ENCODE measurements at regions not wholly inside any gene's neighbourhood (a gene's known extent, or its start where the extent isn't known, plus 50 kb on each side); places are given as distances from the start of the nearest gene placed in this dataset.
"Not testable (repeated sequence)": the region's sequence is repeated elsewhere in the genome, so short reads cannot be mapped to it uniquely, and the experiment has no call there.

DNA sequence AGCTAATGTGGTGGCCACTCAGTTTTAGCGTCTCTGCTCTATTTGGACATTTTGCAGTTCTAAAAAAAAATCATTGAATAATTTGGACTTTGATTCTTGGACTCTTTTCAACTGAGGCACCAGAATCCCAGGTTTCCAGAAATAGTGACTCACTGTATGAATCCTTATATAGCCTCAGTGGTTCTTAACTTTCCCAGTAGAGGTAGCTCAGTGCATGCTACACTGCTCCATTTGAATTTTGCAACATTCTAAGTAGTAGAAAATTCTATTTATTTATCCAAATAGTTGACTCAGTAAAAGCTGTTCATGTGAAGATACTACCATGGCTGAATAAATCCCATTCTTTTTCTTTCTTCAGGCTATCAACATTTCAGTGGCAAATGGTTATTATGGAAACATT lies 1544.0 kb downstream of the RPIA start:
- TF ChIP-seq, protein P1, sequence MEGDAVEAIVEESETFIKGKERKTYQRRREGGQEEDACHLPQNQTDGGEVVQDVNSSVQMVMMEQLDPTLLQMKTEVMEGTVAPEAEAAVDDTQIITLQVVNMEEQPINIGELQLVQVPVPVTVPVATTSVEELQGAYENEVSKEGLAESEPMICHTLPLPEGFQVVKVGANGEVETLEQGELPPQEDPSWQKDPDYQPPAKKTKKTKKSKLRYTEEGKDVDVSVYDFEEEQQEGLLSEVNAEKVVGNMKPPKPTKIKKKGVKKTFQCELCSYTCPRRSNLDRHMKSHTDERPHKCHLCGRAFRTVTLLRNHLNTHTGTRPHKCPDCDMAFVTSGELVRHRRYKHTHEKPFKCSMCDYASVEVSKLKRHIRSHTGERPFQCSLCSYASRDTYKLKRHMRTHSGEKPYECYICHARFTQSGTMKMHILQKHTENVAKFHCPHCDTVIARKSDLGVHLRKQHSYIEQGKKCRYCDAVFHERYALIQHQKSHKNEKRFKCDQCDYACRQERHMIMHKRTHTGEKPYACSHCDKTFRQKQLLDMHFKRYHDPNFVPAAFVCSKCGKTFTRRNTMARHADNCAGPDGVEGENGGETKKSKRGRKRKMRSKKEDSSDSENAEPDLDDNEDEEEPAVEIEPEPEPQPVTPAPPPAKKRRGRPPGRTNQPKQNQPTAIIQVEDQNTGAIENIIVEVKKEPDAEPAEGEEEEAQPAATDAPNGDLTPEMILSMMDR (IDR thresholded peaks at IDR 0.05 in 2 of 3, conservative IDR thresholded peaks at IDR 0.05 in 1 of 3; ENCODE audit: control insufficient read depth in 2 of 3, extremely low read depth in 1 of 3, insufficient read depth in 1 of 3, low read depth in 3 of 3, low read length in 3 of 3), result not testable (repeated sequence)
- TF ChIP-seq, protein P2, sequence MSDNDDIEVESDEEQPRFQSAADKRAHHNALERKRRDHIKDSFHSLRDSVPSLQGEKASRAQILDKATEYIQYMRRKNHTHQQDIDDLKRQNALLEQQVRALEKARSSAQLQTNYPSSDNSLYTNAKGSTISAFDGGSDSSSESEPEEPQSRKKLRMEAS (IDR thresholded peaks at IDR 0.05; ENCODE audit: low read depth, low read length), result not testable (repeated sequence)
- not testable (repeated sequence) for TF ChIP-seq RAD21 (IDR thresholded peaks at IDR 0.05; ENCODE audit: insufficient read depth, low read depth, low read length); NFIC (IDR thresholded peaks at IDR 0.05; ENCODE audit: low read depth, low read length); BACH1 (IDR thresholded peaks at IDR 0.05; ENCODE audit: borderline replicate concordance); STAT3 (IDR thresholded peaks at IDR 0.05; ENCODE audit: low read depth, low read length); ZNF24 (IDR thresholded peaks at IDR 0.05); POLR2A (IDR thresholded peaks at IDR 0.05; ENCODE audit: low read depth, low read length); RFX5 (IDR thresholded peaks at IDR 0.05; ENCODE audit: low read depth, low read length); YY1 (IDR thresholded peaks at IDR 0.05; ENCODE audit: low read depth, low read length); NR2C2 (IDR thresholded peaks at IDR 0.05; ENCODE audit: borderline replicate concordance, control insufficient read depth, insufficient read length, low read depth)
- TF ChIP-seq, protein P3, sequence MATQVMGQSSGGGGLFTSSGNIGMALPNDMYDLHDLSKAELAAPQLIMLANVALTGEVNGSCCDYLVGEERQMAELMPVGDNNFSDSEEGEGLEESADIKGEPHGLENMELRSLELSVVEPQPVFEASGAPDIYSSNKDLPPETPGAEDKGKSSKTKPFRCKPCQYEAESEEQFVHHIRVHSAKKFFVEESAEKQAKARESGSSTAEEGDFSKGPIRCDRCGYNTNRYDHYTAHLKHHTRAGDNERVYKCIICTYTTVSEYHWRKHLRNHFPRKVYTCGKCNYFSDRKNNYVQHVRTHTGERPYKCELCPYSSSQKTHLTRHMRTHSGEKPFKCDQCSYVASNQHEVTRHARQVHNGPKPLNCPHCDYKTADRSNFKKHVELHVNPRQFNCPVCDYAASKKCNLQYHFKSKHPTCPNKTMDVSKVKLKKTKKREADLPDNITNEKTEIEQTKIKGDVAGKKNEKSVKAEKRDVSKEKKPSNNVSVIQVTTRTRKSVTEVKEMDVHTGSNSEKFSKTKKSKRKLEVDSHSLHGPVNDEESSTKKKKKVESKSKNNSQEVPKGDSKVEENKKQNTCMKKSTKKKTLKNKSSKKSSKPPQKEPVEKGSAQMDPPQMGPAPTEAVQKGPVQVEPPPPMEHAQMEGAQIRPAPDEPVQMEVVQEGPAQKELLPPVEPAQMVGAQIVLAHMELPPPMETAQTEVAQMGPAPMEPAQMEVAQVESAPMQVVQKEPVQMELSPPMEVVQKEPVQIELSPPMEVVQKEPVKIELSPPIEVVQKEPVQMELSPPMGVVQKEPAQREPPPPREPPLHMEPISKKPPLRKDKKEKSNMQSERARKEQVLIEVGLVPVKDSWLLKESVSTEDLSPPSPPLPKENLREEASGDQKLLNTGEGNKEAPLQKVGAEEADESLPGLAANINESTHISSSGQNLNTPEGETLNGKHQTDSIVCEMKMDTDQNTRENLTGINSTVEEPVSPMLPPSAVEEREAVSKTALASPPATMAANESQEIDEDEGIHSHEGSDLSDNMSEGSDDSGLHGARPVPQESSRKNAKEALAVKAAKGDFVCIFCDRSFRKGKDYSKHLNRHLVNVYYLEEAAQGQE (IDR thresholded peaks at IDR 0.05; ENCODE audit: low read depth, low read length), result not testable (repeated sequence)
- TF ChIP-seq, protein P4, sequence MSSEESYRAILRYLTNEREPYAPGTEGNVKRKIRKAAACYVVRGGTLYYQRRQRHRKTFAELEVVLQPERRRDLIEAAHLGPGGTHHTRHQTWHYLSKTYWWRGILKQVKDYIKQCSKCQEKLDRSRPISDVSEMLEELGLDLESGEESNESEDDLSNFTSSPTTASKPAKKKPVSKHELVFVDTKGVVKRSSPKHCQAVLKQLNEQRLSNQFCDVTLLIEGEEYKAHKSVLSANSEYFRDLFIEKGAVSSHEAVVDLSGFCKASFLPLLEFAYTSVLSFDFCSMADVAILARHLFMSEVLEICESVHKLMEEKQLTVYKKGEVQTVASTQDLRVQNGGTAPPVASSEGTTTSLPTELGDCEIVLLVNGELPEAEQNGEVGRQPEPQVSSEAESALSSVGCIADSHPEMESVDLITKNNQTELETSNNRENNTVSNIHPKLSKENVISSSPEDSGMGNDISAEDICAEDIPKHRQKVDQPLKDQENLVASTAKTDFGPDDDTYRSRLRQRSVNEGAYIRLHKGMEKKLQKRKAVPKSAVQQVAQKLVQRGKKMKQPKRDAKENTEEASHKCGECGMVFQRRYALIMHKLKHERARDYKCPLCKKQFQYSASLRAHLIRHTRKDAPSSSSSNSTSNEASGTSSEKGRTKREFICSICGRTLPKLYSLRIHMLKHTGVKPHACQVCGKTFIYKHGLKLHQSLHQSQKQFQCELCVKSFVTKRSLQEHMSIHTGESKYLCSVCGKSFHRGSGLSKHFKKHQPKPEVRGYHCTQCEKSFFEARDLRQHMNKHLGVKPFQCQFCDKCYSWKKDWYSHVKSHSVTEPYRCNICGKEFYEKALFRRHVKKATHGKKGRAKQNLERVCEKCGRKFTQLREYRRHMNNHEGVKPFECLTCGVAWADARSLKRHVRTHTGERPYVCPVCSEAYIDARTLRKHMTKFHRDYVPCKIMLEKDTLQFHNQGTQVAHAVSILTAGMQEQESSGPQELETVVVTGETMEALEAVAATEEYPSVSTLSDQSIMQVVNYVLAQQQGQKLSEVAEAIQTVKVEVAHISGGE (CRISPR knock-in tag; IDR thresholded peaks at IDR 0.05), result not testable (repeated sequence)
- TF ChIP-seq, protein P5, sequence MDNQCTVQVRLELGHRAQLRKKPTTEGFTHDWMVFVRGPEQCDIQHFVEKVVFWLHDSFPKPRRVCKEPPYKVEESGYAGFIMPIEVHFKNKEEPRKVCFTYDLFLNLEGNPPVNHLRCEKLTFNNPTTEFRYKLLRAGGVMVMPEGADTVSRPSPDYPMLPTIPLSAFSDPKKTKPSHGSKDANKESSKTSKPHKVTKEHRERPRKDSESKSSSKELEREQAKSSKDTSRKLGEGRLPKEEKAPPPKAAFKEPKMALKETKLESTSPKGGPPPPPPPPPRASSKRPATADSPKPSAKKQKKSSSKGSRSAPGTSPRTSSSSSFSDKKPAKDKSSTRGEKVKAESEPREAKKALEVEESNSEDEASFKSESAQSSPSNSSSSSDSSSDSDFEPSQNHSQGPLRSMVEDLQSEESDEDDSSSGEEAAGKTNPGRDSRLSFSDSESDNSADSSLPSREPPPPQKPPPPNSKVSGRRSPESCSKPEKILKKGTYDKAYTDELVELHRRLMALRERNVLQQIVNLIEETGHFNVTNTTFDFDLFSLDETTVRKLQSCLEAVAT (IDR thresholded peaks at IDR 0.05), result not testable (repeated sequence)

All from GM12878 (cell line).